Activated T-cell treated with anti-CD3 and anti-CD28 coated beads for 1 hour (primary cell): ENCODE measurements at regions not wholly inside any gene's neighbourhood (a gene's known extent, or its start where the extent isn't known, plus 50 kb on each side); places are given as distances from the start of the nearest gene placed in this dataset.
"Not testable (repeated sequence)": the region's sequence is repeated elsewhere in the genome, so short reads cannot be mapped to it uniquely, and the experiment has no call there.

Experiments
- DNase-seq: peaks from one replicate; pipeline ENCODE4 v3.0.0-alpha.2; 2020; ENCODE audit warnings: low read depth

- DNase-seq: no peak
Observed at GRCh38 chr2:132272713-132273112, 111.0 kb upstream of the ANKRD30BL start.

- DNase-seq: not testable (repeated sequence)
Observed at GRCh38 chr2:132273585-132273984, 111.8 kb upstream of the ANKRD30BL start.

DNA sequence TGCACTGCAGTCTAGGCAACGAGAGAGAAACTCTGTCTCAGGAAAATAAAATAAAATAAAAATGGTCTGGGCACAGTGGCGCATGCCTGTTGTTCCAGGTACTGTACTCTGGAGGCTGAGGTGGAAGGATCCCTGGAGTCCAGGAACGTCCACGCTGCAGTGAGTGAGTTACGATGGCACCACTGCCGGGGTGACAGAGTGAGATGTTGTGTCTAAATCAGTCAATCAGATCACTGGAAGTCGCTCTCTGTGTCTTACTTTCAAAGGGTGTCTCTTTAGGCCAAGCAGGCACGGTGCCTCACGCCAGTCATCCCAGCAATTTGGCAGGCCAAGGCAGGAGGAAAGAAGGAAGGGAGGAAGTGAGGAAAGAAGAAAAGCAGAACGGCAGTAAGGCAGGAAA is 112.2 kb upstream of the ANKRD30BL start:
- DNase-seq: no peak

GRCh38 chr2:132275396-132275795 is 113.6 kb upstream of the ANKRD30BL start:
- no peak for DNase-seq

GRCh38 chr2:132276571-132276981 is 114.8 kb upstream of the ANKRD30BL start:
- DNase-seq: no peak

GRCh38 chr2:132278267-132278666 is 116.5 kb upstream of the ANKRD30BL start:
- no peak for DNase-seq

DNA sequence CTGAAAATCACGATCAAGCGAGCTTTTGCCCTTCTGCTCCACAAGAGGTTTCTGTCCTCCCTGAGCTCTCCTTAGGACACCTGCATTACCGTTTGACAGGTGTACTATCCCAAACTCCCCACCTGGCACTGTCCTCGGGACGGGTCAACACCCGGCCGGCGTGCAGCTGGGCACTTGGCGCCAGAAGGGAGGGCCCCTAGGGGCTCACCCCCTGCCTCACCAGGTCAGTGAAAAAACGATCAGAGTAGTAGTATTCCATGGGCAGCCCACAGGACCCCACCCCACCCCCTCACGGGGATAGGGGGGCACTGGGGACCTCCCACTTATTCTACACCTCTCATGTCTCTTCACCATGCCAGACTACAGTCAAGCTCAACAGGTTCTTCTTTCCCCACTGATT is 117.6 kb upstream of the ANKRD30BL start:
- DNase-seq: no peak

DNA sequence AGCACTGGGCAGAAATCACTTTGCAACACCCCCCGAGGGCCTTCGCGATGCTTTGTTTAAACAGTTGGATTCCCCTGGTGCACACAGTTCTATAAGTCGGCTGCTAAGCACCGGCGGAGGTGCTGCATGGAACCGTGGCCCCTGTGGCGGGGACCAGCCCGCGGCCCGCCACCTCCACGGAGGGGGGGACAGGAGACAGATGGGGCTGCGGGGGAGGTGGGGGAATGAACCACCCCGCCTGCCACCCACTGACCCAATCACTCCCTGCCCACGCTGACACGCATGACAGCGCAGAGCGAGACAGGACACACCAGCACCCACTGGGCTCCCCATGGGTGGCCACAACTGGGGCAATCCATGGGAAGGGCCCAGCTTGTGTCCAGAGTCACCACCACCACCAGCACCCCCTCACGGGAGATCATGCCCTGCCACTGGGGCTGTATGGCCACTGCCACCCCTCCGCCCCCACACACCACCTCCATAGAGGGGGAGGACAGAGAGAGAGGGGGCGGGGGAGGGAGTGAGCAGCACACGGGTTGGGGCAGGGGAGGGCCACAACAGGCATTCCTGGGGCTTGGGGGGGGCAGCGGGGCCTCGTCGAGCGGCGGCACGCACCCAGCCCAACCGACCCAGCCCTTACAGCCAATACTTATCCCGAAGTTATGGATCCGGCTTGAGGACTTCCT is 118.3 kb upstream of the ANKRD30BL start:
- DNase-seq: no peak

GRCh38 chr2:132280912-132281311 is 119.2 kb upstream of the ANKRD30BL start:
- no peak for DNase-seq

- not testable (repeated sequence) for DNase-seq
Observed at GRCh38 chr2:132282104-132282503, 120.4 kb upstream of the ANKRD30BL start.

GRCh38 chr2:132282911-132283310 is 121.2 kb upstream of the ANKRD30BL start:
- no peak for DNase-seq

- DNase-seq: not testable (repeated sequence)
Observed at GRCh38 chr2:132286289-132286911, 124.6 kb upstream of the ANKRD30BL start.

DNA sequence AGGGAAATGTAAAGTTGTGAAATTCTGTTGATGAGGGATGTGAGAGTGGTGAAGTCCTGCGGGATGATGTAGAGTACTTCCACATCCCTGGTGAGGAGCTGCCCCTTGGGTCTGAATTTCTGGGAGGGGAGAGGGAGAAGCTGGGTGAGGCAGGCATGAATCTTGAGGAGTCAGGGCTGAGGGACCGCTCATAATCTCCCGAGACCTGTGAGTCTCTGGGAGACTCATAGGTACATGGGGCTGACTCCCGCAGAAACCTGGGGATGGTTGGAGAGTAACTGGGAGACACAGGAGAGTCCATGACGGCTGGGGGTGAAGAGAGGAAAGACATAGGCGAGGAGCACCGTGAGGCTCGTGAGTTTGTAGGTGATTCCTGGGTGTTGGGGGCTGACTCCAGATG is 126.2 kb upstream of the ANKRD30BL start:
- DNase-seq: not testable (repeated sequence)

DNA sequence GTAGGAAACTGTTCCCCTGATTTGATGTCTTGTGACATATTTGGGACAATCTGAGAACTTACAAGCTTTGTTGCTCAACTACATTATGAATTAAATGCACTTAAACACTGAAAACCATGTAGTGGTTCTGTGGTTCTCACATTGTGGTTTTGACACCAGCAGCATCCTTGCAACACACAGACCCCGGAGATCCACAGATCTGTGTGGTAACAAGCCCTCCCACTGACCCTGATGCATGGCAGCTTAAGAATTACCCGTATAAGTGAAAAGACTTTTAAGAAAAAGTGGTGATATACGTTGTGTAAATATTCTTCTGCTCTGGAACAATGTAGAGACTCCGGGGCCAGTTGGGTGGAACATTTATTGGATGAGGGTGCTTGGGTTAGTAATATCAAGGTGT is 127.4 kb upstream of the ANKRD30BL start:
- DNase-seq: not testable (repeated sequence)

- not testable (repeated sequence) for DNase-seq
Observed at GRCh38 chr2:132289812-132290211, 126.8 kb upstream of the GPR39 start.

GRCh38 chr2:132300592-132301378 is 115.8 kb upstream of the GPR39 start:
- not testable (repeated sequence) for DNase-seq

DNA sequence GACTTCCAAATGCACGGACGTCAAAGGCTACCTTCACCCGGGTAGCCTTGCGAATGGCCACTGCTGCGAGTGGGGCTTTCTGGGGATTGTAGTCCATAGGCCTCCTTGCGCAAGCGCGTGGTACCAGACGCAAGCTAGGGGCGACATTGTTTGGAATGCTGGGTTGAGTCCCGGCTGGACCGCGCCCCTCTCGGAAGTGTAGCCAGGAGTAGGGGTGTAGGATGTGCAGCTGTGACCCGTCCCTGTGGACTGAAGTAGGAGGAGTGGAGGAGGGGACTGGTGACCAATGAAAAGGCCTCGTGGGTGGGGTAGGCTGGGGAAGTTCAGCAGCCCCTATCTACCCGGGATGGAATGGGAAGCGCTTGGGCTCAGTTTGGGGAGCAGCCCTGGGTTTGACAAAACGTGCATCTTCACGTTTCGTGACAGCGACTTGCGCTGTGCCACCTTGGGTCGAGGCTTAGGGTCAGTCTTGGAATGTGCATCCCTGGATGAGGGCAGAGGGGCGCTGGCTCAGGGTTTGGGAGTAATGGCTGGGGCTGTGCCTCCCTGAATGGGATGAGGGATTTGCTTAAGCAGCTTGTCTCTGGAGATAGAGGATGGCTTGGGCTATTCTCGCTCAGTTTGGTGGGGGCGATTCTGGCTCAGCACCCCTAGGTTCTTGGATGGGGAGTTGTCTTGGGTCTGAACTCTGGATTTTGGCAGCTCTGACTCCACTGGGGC is 111.8 kb upstream of the GPR39 start:
- DNase-seq: not testable (repeated sequence)

DNA sequence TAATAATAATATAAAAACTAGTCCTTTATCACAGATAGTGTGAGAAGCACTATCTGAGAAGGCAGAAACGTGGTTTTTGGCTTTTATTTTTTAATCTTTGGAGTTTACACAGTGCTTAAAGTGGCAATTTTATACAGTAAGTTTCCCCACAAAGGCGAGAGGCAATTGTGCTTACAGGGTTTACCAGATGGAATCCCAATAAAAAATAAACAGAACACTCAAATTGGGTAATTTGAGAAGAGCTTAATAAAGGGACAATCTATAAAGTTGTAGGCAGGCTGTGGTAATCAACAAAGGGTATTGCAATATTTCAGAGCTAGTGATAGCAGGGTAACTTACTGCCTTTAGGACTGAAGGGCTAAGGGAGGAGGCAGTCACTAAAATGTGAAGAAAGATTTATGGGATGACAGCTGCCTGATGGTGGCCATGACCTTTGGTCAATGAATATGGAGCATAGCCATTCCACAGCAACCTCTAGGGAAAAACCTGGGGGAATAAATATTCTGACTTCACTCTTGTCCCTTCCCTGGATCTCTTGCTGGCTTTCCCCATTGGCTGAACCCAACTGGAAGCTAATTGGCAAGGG is 108.9 kb upstream of the GPR39 start:
- DNase-seq: not testable (repeated sequence)

GRCh38 chr2:132309203-132309602 is 107.4 kb upstream of the GPR39 start:
- not testable (repeated sequence) for DNase-seq

GRCh38 chr2:132315546-132315945 is 101.1 kb upstream of the GPR39 start:
- not testable (repeated sequence) for DNase-seq

DNA sequence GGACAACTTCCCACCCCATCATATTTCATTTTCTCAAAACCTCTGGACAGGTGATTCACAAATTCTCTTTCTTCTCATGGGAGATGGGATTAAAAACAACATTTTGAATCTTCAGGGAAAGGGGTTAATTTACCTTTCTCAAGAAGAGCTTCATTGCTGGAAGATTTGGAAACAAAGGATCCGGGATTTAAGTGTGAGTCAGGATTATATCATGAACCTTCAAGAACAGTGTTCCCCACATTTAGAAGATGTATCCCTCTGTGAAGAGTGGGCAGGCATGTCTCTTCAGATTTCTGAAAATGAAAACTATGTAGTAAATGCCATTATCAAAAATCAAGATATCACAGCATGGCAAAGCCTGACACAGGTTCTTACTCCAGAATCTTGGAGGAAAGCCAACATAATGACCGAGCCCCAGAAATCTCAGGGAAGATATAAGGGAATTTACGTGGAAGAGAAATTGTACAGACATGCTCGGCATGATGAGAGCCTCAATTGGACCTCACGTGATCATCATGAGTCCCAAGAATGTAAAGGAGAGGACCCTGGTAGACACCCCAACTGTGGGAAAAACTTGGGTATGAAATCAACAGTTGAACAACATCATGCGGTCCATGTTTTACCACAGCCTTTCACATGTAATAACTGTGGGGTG is 99.5 kb upstream of the GPR39 start:
- not testable (repeated sequence) for DNase-seq
